ES-I3 (cell line): ENCODE measurements at regions not wholly inside any gene's neighbourhood (a gene's known extent, or its start where the extent isn't known, plus 50 kb on each side); places are given as distances from the start of the nearest gene placed in this dataset.
"Not testable (repeated sequence)": the region's sequence is repeated elsewhere in the genome, so short reads cannot be mapped to it uniquely, and the experiment has no call there.

Experiments used
- H3K36me3 ChIP-seq: 2 replicates; pipeline ENCODE4 v1.6.1; 2013; ENCODE audit warnings: mild to moderate bottlenecking, low read length, control low read depth, moderate library complexity; ENCODE audit not compliant: insufficient read depth
- H3K4me1 ChIP-seq: 2 replicates; pipeline ENCODE4 v1.6.1; 2013; ENCODE audit warnings: mild to moderate bottlenecking, control low read depth, low read length; ENCODE audit not compliant: insufficient read depth
- H3K9ac ChIP-seq: 2 replicates; pipeline ENCODE4 v1.6.1; 2013; ENCODE audit warnings: low read depth, mild to moderate bottlenecking, low read length, moderate library complexity
- H3K9me3 ChIP-seq: 2 replicates; pipeline ENCODE4 v1.6.1; 2013; ENCODE audit warnings: mild to moderate bottlenecking, low read length, moderate library complexity; ENCODE audit not compliant: control insufficient read depth, insufficient read depth

- no peaks in the 10 kb centered on the region for H3K4me1 ChIP-seq
- H3K36me3 ChIP-seq, result no peaks in the 10 kb centered on the region
- no peaks in the 10 kb centered on the region for H3K9me3 ChIP-seq
- H3K9ac ChIP-seq, result no peak overlapping the region
These were observed 98.8 kb downstream of the RHOU start for GRCh38 chr1:228833911-228834688.

GRCh38 chr1:228835456-228835855 is 100.2 kb downstream of the RHOU start:
- Histone ChIP-seq H3K9ac (no peak overlapping the region), H3K9me3 (no peaks in the 10 kb centered on the region), H3K4me1 (no peaks in the 10 kb centered on the region), H3K36me3 (no peaks in the 10 kb centered on the region)

- H3K9me3 ChIP-seq, result no peaks in the 10 kb centered on the region
- no peaks in the 10 kb centered on the region for H3K36me3 ChIP-seq
- no peaks in the 10 kb centered on the region for H3K4me1 ChIP-seq
- H3K9ac ChIP-seq, result no peak overlapping the region
These were observed 100.6 kb downstream of the RHOU start for GRCh38 chr1:228835911-228836310.

- Histone ChIP-seq H3K4me1 (no peaks in the 10 kb centered on the region), H3K9me3 (no peaks in the 10 kb centered on the region), H3K36me3 (no peaks in the 10 kb centered on the region), H3K9ac (no peak overlapping the region)
These were observed 101.1 kb downstream of the RHOU start for GRCh38 chr1:228836427-228836826.

GRCh38 chr1:228837032-228837431 is 101.8 kb downstream of the RHOU start:
- Histone ChIP-seq H3K36me3 (no peaks in the 10 kb centered on the region), H3K9me3 (0 out of 2 replicates have a peak, but pooled peaks cover 2% of the 10 kb centered on the region)

GRCh38 chr1:228837817-228838716 is 102.8 kb downstream of the RHOU start:
- no peaks in the 10 kb centered on the region for H3K4me1 ChIP-seq
- H3K9me3 ChIP-seq, result 0 out of 2 replicates have a peak, but pooled peaks cover 10% of the 10 kb centered on the region
- H3K9ac ChIP-seq, result no peak overlapping the region
- peaks cover 4% of the 10 kb centered on the region; the same call in 1 of the 2 replicates for H3K36me3 ChIP-seq

More at GRCh38 chr1:228837032-228837431, 101.8 kb downstream of the RHOU start:
- Histone ChIP-seq H3K4me1 (no peaks in the 10 kb centered on the region), H3K9ac (no peak overlapping the region)

GRCh38 chr1:228838717-228839500 is 103.6 kb downstream of the RHOU start:
- Histone ChIP-seq H3K9me3 (0 out of 2 replicates have a peak, but pooled peaks cover 10% of the 10 kb centered on the region), H3K9ac (no peak overlapping the region), H3K36me3 (peaks cover 4% of the 10 kb centered on the region; the same call in 1 of the 2 replicates), H3K4me1 (no peaks in the 10 kb centered on the region)

GRCh38 chr1:228839656-228840055 is 104.4 kb downstream of the RHOU start:
- H3K9me3 ChIP-seq, result 0 out of 2 replicates have a peak, but pooled peaks cover 10% of the 10 kb centered on the region
- peaks cover 4% of the 10 kb centered on the region; the same call in 1 of the 2 replicates for H3K36me3 ChIP-seq
- H3K9ac ChIP-seq, result no peak overlapping the region
- no peaks in the 10 kb centered on the region for H3K4me1 ChIP-seq

GRCh38 chr1:228841632-228842031 is 106.4 kb downstream of the RHOU start:
- H3K9me3 ChIP-seq, result 0 out of 2 replicates have a peak, but pooled peaks cover 10% of the 10 kb centered on the region
- no peaks in the 10 kb centered on the region for H3K4me1 ChIP-seq
- H3K9ac ChIP-seq, result no peak overlapping the region
- H3K36me3 ChIP-seq, result peaks cover 4% of the 10 kb centered on the region; the same call in 1 of the 2 replicates

GRCh38 chr1:228842094-228842775 is 107.0 kb downstream of the RHOU start:
- peaks cover 4% of the 10 kb centered on the region; the same call in 1 of the 2 replicates for H3K36me3 ChIP-seq

GRCh38 chr1:228845101-228845500 is 109.8 kb downstream of the RHOU start:
- H3K9ac ChIP-seq, result no peak overlapping the region
- 0 out of 2 replicates have a peak, but pooled peaks cover 10% of the 10 kb centered on the region for H3K9me3 ChIP-seq
- H3K4me1 ChIP-seq, result peaks cover 4% of the 10 kb centered on the region; the same call in 1 of the 2 replicates
- H3K36me3 ChIP-seq, result peaks cover 4% of the 10 kb centered on the region; the same call in 1 of the 2 replicates

More at GRCh38 chr1:228842094-228842775, 107.0 kb downstream of the RHOU start:
- Histone ChIP-seq H3K9ac (no peak overlapping the region), H3K4me1 (no peaks in the 10 kb centered on the region), H3K9me3 (0 out of 2 replicates have a peak, but pooled peaks cover 10% of the 10 kb centered on the region)

GRCh38 chr1:228846952-228847351 is 111.7 kb downstream of the RHOU start:
- H3K9ac ChIP-seq, result no peak overlapping the region
- H3K9me3 ChIP-seq, result peaks cover 15% of the 10 kb centered on the region; the same call in 1 of the 2 replicates
- H3K36me3 ChIP-seq, result peaks cover 4% of the 10 kb centered on the region; the same call in 1 of the 2 replicates
- H3K4me1 ChIP-seq, result peaks cover 4% of the 10 kb centered on the region; the same call in 1 of the 2 replicates

GRCh38 chr1:228847451-228847850 is 112.2 kb downstream of the RHOU start:
- not testable (repeated sequence) for H3K9ac ChIP-seq, H3K4me1 ChIP-seq, H3K36me3 ChIP-seq
- peaks cover 12% of the 10 kb centered on the region; the same call in 1 of the 2 replicates for H3K9me3 ChIP-seq
